Transverse colon (tissue), 4 donors: ENCODE measurements at regions not wholly inside any gene's neighbourhood (a gene's known extent, or its start where the extent isn't known, plus 50 kb on each side); places are given as distances from the start of the nearest gene placed in this dataset.

Source experiments
- CTCF ChIP-seq, 5 experiments: fragments of 200-600 bp in 3 of 5; fragments of 450-650 bp in 2 of 5; sonication (generic) in 3 of 5; IDR thresholded peaks; 1 replicate in 2 of 5; 2 replicates in 3 of 5; pipeline ENCODE4 v1.5.1; 2016 to 2017; ENCODE audit warnings: antibody characterized with exemption in 5 of 5, inconsistent platforms in 3 of 5, mild to moderate bottlenecking in 2 of 5, moderate library complexity in 1 of 5
- EP300 ChIP-seq: sonication (generic); formaldehyde crosslinking; IDR thresholded peaks from one replicate; pipeline ENCODE4 v1.6.1; 2017; ENCODE audit warnings: antibody characterized with exemption, low read depth
- POLR2A ChIP-seq: fragments of 450-650 bp; IDR thresholded peaks from one replicate; pipeline ENCODE4 v1.6.1; 2016; ENCODE audit warnings: antibody characterized with exemption, mild to moderate bottlenecking, moderate library complexity
- POLR2AphosphoS5 ChIP-seq, 3 donors: sonication (generic); formaldehyde crosslinking; IDR thresholded peaks; one replicate each; pipeline ENCODE4 v1.6.1; 2016; ENCODE audit warnings: antibody characterized with exemption in 3 of 3

GRCh38 chr11:37505406-37505805 lies 907.4 kb upstream of the RAG2 start:
- TF ChIP-seq CTCF (IDR thresholded peaks at IDR 0.05): no peak
- no peak for TF ChIP-seq EP300
- no peak for TF ChIP-seq POLR2A
- no peak for TF ChIP-seq POLR2AphosphoS5 (IDR thresholded peaks at IDR 0.05)
